ENCODE measurements at regions not wholly inside any gene's neighbourhood (a gene's known extent, or its start where the extent isn't known, plus 50 kb on each side); places are given as distances from the start of the nearest gene placed in this dataset.

- intact Hi-C loops (cut with DNase I; ENCODE audit: low total_unique reads): no loop called here
- H3K27me3 ChIP-seq: no peaks in the 10 kb centered on the region
- WGBS, 2 donors (ENCODE audit: low coverage in 1 of 2): 80 to 100% methylated on average over 1 to 4 of the region's 4 CpGs
These were observed 289.6 kb downstream of the TCERG1L start for GRCh38 chr10:131021969-131022368.

DNA sequence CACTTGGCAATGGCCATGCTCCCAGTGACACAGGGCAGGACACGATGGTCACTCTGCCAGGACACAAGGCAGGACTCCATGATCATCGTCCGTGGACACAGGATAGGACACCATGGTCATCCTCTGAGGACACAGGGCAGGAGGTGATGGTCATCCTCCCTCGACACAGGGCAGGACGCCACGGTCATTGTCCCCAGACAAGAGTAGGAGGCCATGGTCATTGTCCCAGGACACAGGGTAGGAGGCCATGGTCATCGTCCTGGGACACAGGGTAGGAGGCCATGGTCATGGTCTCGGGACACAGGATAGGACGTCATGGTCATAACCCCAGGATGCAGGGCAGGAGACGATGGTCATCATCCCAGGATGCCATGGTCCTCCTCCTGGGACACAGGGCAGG is 289.2 kb downstream of the TCERG1L start:
- Histone ChIP-seq H3K27me3 (no peaks in the 10 kb centered on the region), H3K36me3 (no peaks in the 10 kb centered on the region), H3K4me1 (no peaks in the 10 kb centered on the region), H3K9me3 (no peaks in the 10 kb centered on the region), H3K27ac (no peak overlapping the region), H3K4me3 (no peak overlapping the region)
- no peak for TF ChIP-seq EP300 (IDR thresholded peaks at IDR 0.05; ENCODE audit: low read depth)
- no peak for TF ChIP-seq CTCF (IDR thresholded peaks at IDR 0.05)
- TF ChIP-seq POLR2AphosphoS5 (IDR thresholded peaks at IDR 0.05): no peak
- no peak for TF ChIP-seq POLR2A (IDR thresholded peaks at IDR 0.05)
- in situ Hi-C loops (cut with MboI; ENCODE audit: low pct_ligation_motif_present in 1 of 4, low pct_unique_long_range_greater_than_20kb in 1 of 4, low sequenced_read_pairs in 3 of 4): no loop called here
- intact Hi-C loops (cut with DNase I; ENCODE audit: low total_unique reads): no loop called here
- 88% methylated on average over 8 of the region's 10 CpGs; no CpG with 5 or more reads in 1 of the 2 donors for WGBS, 2 donors (ENCODE audit: low coverage in 1 of 2)
- DNase-seq: no peak

More at GRCh38 chr10:131021969-131022368, 289.6 kb downstream of the TCERG1L start:
- H3K9me3 ChIP-seq: no peaks in the 10 kb centered on the region
- TF ChIP-seq POLR2A (IDR thresholded peaks at IDR 0.05) (no peak), POLR2AphosphoS5 (IDR thresholded peaks at IDR 0.05) (no peak), CTCF (IDR thresholded peaks at IDR 0.05) (no peak), EP300 (IDR thresholded peaks at IDR 0.05; ENCODE audit: low read depth) (no peak)
- H3K4me1 ChIP-seq: no peaks in the 10 kb centered on the region
- no peak for DNase-seq
- H3K27ac ChIP-seq: no peak overlapping the region
- H3K36me3 ChIP-seq: no peaks in the 10 kb centered on the region
- no peak overlapping the region for H3K4me3 ChIP-seq
- in situ Hi-C loops (cut with MboI; ENCODE audit: low pct_ligation_motif_present in 1 of 4, low pct_unique_long_range_greater_than_20kb in 1 of 4, low sequenced_read_pairs in 3 of 4): no loop called here

GRCh38 chr10:131022981-131023380 is 288.5 kb downstream of the TCERG1L start:
- in situ Hi-C loops (cut with MboI; ENCODE audit: low pct_ligation_motif_present in 1 of 4, low pct_unique_long_range_greater_than_20kb in 1 of 4, low sequenced_read_pairs in 3 of 4) (no loop called here), intact Hi-C loops (cut with DNase I; ENCODE audit: low total_unique reads) (no loop called here)
- H3K36me3 ChIP-seq: no peaks in the 10 kb centered on the region
- no peaks in the 10 kb centered on the region for H3K9me3 ChIP-seq
- H3K27ac ChIP-seq: no peak overlapping the region
- no peak overlapping the region for H3K4me3 ChIP-seq
- 44 to 53% methylated on average over 5 of the region's 5 CpGs for WGBS, 2 donors (ENCODE audit: low coverage in 1 of 2)
- no peak for TF ChIP-seq CTCF (IDR thresholded peaks at IDR 0.05)
- no peaks in the 10 kb centered on the region for H3K27me3 ChIP-seq
- no peaks in the 10 kb centered on the region for H3K4me1 ChIP-seq
- no peak for DNase-seq

- TF ChIP-seq CTCF (IDR thresholded peaks at IDR 0.05) (no peak), EP300 (IDR thresholded peaks at IDR 0.05; ENCODE audit: low read depth) (no peak), POLR2A (IDR thresholded peaks at IDR 0.05) (no peak), POLR2AphosphoS5 (IDR thresholded peaks at IDR 0.05) (no peak)
- Histone ChIP-seq H3K4me3 (no peak overlapping the region), H3K4me1 (no peaks in the 10 kb centered on the region), H3K27ac (no peak overlapping the region), H3K9me3 (no peaks in the 10 kb centered on the region), H3K36me3 (no peaks in the 10 kb centered on the region), H3K27me3 (no peaks in the 10 kb centered on the region)
- in situ Hi-C loops (cut with MboI; ENCODE audit: low pct_ligation_motif_present in 1 of 4, low pct_unique_long_range_greater_than_20kb in 1 of 4, low sequenced_read_pairs in 3 of 4): no loop called here
- intact Hi-C loops (cut with DNase I; ENCODE audit: low total_unique reads): no loop called here
- DNase-seq: no peak
- WGBS, 2 donors (ENCODE audit: low coverage in 1 of 2): 72 to 79% methylated on average over 5 to 16 of the region's 17 CpGs
These were observed 287.0 kb downstream of the TCERG1L start for GRCh38 chr10:131024259-131025131.
